Spleen (tissue), 7 donors: ENCODE measurements at regions not wholly inside any gene's neighbourhood (a gene's known extent, or its start where the extent isn't known, plus 50 kb on each side); places are given as distances from the start of the nearest gene placed in this dataset.

Experiments used
- POLR2A ChIP-seq, 3 donors: fragments of 450-650 bp; IDR thresholded peaks; one replicate each; pipeline ENCODE4 v1.5.1; 2017; ENCODE audit warnings: antibody characterized with exemption in 3 of 3, mild to moderate bottlenecking in 1 of 3
- TF ChIP-seq, protein P1 (sequence below), 11 experiments: fragments of 200-600 bp in 7 of 11; fragments of 450-650 bp in 4 of 11; sonication (generic) in 4 of 11; IDR thresholded peaks in 8 of 11; conservative IDR thresholded peaks in 3 of 11; 1 replicate in 7 of 11; 2 replicates in 4 of 11; pipeline versions ENCODE4 v1.4.0 to v1.8.0; 2016 to 2021; ENCODE audit warnings: antibody characterized with exemption in 11 of 11, inconsistent platforms in 4 of 11, mild to moderate bottlenecking in 1 of 11
- donor health status: DM: no; HTN: no; CAD: no; lungs with moderate emphysema.
- donor health status: DM: no; HTN: no; CAD: no.
- donor health status: DM: no; HTN: no; CAD: no.

DNA sequence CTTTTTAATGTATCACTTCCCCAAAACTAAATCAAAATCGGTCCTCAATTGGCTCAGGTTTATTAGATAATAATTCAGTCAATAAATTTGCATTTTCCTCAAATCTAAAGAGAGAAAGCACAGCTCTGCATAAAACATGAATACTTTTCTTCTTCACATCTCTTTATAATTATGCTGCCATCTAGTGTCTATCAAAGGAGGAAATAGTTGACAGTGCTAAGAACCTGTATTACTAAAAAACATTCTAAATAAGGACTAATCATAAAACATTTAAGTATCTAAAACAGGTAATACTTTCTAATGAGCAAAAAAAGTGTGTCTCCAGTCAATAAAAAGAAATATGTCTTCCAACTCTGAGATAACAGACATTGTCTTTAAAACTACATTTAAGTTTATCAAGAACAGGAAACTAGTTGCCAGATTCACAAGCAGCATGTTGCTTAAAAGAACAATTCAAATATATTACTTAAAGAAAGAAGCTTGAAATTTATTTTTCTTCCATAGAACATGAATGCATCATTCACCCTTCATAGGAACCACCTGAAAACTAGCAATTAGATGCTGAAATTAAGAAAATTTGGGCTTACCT, 56.5 kb upstream of the DST start:
- TF ChIP-seq, protein P1, sequence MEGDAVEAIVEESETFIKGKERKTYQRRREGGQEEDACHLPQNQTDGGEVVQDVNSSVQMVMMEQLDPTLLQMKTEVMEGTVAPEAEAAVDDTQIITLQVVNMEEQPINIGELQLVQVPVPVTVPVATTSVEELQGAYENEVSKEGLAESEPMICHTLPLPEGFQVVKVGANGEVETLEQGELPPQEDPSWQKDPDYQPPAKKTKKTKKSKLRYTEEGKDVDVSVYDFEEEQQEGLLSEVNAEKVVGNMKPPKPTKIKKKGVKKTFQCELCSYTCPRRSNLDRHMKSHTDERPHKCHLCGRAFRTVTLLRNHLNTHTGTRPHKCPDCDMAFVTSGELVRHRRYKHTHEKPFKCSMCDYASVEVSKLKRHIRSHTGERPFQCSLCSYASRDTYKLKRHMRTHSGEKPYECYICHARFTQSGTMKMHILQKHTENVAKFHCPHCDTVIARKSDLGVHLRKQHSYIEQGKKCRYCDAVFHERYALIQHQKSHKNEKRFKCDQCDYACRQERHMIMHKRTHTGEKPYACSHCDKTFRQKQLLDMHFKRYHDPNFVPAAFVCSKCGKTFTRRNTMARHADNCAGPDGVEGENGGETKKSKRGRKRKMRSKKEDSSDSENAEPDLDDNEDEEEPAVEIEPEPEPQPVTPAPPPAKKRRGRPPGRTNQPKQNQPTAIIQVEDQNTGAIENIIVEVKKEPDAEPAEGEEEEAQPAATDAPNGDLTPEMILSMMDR (IDR thresholded peaks at IDR 0.05 in 8 of 11, conservative IDR thresholded peaks at IDR 0.05 in 3 of 11), result peak in 8 of 11 experiments; percentile 38 to 55 (median 46)
- TF ChIP-seq POLR2A (IDR thresholded peaks at IDR 0.05), result no peak
